Loucy (cell line): ENCODE measurements at regions not wholly inside any gene's neighbourhood (a gene's known extent, or its start where the extent isn't known, plus 50 kb on each side); places are given as distances from the start of the nearest gene placed in this dataset.

Experiments
- EZH2phosphoT487 ChIP-seq: fragments of 200-600 bp; IDR thresholded peaks from 2 replicates; pipeline ENCODE4 v1.6.1; 2018; ENCODE audit warnings: antibody characterized with exemption, mild to moderate bottlenecking, moderate library complexity, borderline replicate concordance
- TF ChIP-seq, protein P1 (sequence below): fragments of 200-600 bp; sonication (generic); conservative IDR thresholded peaks from 2 replicates; pipeline ENCODE4 v1.5.1; 2014; ENCODE audit warnings: mild to moderate bottlenecking, antibody characterized with exemption, low read length

DNA sequence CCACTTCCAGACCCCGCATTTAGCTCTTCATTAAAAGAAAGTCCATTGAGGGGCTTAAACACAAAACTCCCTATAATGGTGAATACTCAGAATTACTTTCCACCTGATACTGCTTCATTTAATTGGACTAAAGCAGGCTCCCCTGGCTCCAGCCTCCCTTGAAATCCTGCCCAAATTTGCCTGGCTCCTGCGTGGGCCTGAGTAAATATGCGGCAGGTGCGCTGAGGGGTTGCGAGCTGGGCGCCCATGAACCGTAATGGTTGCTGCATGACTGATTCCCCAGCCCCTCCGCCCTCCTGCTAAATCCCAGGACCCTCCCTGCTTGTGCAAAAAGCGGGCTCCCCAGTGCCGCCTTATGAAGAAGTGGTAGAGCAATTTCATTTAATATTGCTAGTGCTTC, 639.7 kb downstream of the BNC2 start:
- TF ChIP-seq, protein P1, sequence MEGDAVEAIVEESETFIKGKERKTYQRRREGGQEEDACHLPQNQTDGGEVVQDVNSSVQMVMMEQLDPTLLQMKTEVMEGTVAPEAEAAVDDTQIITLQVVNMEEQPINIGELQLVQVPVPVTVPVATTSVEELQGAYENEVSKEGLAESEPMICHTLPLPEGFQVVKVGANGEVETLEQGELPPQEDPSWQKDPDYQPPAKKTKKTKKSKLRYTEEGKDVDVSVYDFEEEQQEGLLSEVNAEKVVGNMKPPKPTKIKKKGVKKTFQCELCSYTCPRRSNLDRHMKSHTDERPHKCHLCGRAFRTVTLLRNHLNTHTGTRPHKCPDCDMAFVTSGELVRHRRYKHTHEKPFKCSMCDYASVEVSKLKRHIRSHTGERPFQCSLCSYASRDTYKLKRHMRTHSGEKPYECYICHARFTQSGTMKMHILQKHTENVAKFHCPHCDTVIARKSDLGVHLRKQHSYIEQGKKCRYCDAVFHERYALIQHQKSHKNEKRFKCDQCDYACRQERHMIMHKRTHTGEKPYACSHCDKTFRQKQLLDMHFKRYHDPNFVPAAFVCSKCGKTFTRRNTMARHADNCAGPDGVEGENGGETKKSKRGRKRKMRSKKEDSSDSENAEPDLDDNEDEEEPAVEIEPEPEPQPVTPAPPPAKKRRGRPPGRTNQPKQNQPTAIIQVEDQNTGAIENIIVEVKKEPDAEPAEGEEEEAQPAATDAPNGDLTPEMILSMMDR: no peak
- no peak for TF ChIP-seq EZH2phosphoT487
